Stimulated activated effector memory CD8-positive, alpha-beta T cell treated with anti-CD3 and anti-CD28 coated beads, Interleukin-12 subunit alpha, Interleukin-12 subunit beta, amount 100 ng/mL, for 72 hours (primary cell): ENCODE measurements at regions not wholly inside any gene's neighbourhood (a gene's known extent, or its start where the extent isn't known, plus 50 kb on each side); places are given as distances from the start of the nearest gene placed in this dataset.

Source experiments
- ATAC-seq: fragments of 150-1000 bp; cut with Tn5 transposase; 2 replicates; pipeline ENCODE4 v1.10.0; 2021
- DNase-seq, 2 donors: peaks; one replicate each; pipeline ENCODE4 v3.0.0; 2021 to 2022; ENCODE audit warnings: low spot score in 2 of 2
- H3K27ac Mint-ChIP-seq: one replicate; pipeline ENCODE4 v1.8.0; 2022; ENCODE audit warnings: mild to moderate bottlenecking, mixed read lengths
- H3K36me3 Mint-ChIP-seq: one replicate; pipeline ENCODE4 v1.8.0; 2022; ENCODE audit warnings: mild to moderate bottlenecking, mixed read lengths
- H3K4me1 Mint-ChIP-seq: one replicate; pipeline ENCODE4 v1.8.0; 2022; ENCODE audit warnings: mixed read lengths
- H3K4me3 Mint-ChIP-seq: one replicate; pipeline ENCODE4 v1.8.0; 2022; ENCODE audit warnings: mild to moderate bottlenecking, mixed read lengths
- H3K9me3 Mint-ChIP-seq: one replicate; pipeline ENCODE4 v1.8.0; 2022; ENCODE audit warnings: mixed read lengths

DNA sequence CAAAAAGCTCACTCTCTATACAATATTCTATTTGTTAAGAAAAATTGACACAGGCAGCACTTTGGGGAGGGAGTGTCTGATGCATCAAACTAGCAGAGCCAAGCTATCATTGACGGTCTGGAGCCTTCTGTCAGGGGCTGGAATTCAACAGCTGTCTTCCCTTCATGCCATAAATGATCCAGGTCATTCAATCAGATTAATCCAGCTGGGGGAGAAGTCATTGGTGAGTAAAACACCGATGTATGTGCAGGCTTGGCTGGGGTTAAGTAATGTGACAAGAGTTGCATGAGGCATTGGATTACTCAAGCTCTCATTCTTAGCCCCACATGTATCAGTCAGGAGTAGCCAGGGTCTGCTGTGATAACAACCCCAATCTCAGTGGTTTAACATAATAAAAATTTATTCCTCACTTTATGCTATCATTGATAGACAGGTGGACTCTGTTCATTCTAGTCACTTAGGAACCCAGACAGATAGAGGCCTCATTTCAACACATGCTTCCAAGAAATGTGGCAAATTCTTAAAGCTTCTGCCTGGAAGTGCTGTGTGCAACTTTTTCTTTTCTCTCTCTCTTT is 118.1 kb upstream of the GADD45A start:
- peaks cover 10% of the 10 kb centered on the region for H3K4me1 Mint-ChIP-seq
- no peaks in the 10 kb centered on the region for H3K36me3 Mint-ChIP-seq
- H3K4me3 Mint-ChIP-seq = no peak overlapping the region
- H3K27ac Mint-ChIP-seq = no peak overlapping the region
- no peaks in the 10 kb centered on the region for H3K9me3 Mint-ChIP-seq
- no peak for ATAC-seq
- no peak for DNase-seq

DNA sequence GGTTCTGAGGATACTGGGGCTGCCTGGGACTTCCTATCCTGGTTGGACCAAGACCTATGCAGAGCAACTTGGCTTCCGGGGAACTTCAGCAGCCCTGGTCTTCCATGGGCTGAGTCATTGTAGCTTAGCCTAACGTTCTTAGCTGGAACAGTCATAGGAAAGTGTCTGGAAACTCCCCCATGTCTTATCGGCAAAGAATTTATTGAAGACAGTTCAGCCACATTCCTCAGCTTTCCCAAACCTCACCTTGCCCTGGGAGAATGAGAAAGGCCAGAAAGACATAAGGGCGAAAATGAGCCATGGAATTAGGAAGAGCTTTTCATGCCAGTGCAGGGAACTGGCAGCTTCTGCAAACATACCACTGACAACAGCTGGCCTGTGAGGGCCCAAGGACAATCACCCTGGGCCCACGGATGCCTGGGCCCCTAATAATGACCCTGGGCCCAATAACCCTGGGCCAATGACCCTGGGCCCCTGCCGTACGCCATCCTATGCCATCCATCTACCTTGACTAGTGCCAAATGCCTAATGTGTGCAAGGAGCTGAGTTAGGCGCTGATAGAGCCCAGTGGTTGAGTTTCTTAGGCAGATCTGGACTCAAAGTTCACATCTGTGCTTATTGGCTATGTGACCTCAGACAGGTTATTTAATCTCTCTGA is 114.4 kb upstream of the GADD45A start:
- ATAC-seq = no peak
- DNase-seq = no peak
- Mint-ChIP-seq H3K36me3 (no peaks in the 10 kb centered on the region), H3K9me3 (no peaks in the 10 kb centered on the region), H3K4me3 (no peak overlapping the region), H3K27ac (no peak overlapping the region), H3K4me1 (no peaks in the 10 kb centered on the region)

DNA sequence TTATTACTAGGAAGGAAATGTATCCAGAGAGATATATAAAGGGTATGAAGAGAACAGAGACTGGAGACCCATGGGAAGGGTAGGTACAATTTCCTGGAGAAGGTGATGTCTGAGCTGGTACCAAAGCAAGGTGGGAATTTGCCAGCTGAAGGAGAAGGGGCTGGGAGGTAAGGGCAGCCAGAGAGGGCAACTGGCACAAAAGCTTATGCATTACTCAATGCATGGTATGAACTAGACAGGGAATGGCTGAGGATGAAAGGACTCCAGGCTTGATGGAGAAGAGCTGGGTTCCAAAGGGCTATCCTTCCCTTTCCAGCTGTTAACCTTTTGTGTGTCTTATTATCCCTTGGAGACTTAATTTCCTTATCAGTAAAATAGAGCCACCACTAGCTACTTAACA is 113.6 kb upstream of the GADD45A start:
- DNase-seq = no peak
- Mint-ChIP-seq H3K4me3 (no peak overlapping the region), H3K27ac (no peak overlapping the region), H3K36me3 (no peaks in the 10 kb centered on the region), H3K9me3 (no peaks in the 10 kb centered on the region), H3K4me1 (no peaks in the 10 kb centered on the region)
- no peak for ATAC-seq

DNA sequence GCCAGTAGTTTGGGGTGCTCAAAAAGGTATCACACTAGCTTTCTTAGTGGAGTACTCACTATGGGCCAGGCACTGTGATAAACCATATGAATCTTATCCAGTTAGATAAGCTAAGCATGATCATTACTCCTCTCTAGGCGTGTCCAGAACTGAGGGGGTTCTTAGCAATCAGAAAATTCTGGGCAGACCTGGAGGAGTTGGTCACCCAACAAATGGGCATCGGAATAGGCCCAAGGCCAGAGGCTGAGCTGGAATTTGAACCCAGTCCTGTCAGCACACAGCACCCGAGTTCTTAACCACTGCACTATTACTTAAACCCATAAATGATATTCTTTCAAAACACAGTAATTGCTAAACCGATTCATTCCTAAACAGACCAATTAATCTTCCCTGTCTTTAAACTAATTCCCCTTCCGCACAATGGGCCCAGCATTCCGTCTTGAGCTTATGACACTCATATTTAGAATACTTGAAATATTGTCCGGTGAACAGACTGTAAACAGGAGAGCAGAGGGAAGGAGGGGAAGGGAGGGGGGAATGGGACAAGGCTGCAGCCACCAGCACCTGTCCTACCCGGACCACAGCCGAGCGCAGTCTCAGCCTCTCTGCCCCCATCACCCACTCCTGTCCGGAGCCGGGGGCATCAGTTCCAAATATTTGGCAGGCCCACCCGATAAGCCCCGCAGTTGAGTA is 113.0 kb upstream of the GADD45A start:
- Mint-ChIP-seq H3K4me1 (no peaks in the 10 kb centered on the region), H3K9me3 (no peaks in the 10 kb centered on the region), H3K27ac (no peak overlapping the region), H3K4me3 (no peak overlapping the region), H3K36me3 (no peaks in the 10 kb centered on the region)
- ATAC-seq (no peak), DNase-seq (no peak)

DNA sequence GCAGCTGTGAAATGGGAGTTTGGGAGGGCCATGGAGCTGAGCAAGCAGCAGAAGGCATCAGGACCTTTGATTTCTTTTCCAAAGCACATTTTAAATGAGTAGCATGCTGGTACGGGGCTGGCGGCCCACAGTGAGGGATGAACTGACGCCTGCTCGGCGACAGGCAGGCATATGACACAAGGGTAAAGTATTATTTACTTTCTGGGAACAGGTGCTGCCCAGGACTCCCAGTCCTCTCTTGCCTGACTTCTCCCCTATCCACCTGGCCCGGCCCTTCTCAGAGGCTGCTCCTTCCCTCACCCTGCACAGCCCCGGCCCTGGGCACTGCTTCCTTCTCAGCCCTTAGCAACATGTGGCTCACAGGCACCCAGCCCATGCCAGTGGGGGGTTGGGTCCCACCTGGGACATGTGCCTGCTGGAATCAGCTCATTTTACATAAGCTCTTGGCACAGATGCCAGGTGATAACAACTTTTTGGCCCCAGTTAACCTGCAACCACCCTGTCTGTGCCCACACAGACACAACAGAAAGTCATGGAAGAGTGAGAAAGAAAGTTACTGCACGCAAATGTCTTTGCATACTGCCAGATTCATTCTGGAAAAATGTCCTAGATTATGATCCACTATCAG is 112.3 kb upstream of the GADD45A start:
- ATAC-seq = no peak
- Mint-ChIP-seq H3K9me3 (no peaks in the 10 kb centered on the region), H3K4me1 (no peaks in the 10 kb centered on the region), H3K36me3 (no peaks in the 10 kb centered on the region), H3K27ac (no peak overlapping the region), H3K4me3 (no peak overlapping the region)
- no peak for DNase-seq

DNA sequence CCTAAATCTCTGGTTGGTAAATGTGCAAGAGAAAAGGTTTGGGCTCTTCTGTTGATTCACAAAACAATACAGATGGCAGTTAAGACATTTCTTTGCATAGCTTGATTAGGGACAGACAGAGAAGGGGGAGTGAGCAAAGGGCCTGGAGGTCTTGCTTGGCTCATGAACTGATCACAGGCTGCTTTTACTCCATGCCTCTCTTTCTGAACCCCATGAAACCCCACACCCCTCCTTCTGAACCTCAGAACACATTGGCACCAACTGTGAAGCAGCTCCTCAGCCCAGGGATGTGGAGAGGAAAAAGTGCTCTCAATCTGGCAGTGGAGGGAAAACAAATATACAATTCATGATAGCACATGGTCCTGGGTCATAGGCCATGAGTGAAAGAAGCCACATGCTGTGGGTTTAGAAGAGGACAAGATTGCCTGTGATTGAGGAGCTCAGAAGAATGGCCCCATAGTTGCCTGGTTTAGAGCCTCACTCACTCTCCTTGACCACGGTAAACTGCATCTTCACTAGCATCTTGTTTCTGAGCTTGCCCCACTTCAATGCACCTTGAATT is 111.6 kb upstream of the GADD45A start:
- ATAC-seq = no peak
- H3K4me1 Mint-ChIP-seq = no peaks in the 10 kb centered on the region

DNA sequence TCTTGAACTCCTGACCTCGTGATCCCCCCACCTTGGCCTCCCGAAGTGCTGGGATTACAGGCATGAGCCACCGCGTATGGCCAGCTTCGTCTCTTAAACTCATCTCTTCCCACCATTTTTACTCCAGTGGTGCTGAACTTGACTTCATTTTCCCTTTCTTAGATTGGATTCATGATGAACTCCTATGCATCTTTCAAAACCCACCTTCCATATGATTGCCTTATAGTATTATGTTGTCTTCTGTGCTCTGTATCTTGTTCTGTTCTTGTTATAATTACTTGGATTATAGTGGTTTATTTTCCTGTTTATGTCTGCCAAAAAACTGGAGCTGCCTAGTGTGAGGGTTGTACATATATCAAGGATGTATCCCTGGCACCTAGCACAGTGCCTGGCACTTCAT is 110.8 kb upstream of the GADD45A start:
- no peak for DNase-seq
- Mint-ChIP-seq H3K9me3 (no peaks in the 10 kb centered on the region), H3K4me1 (no peaks in the 10 kb centered on the region), H3K36me3 (no peaks in the 10 kb centered on the region), H3K4me3 (no peak overlapping the region), H3K27ac (peak overlapping the region; percentile 2)
- no peak for ATAC-seq

More for the DNA sequence above, 111.6 kb upstream of the GADD45A start:
- Mint-ChIP-seq H3K4me3 (no peak overlapping the region), H3K9me3 (no peaks in the 10 kb centered on the region), H3K36me3 (no peaks in the 10 kb centered on the region), H3K27ac (no peak overlapping the region)
- DNase-seq = no peak

DNA sequence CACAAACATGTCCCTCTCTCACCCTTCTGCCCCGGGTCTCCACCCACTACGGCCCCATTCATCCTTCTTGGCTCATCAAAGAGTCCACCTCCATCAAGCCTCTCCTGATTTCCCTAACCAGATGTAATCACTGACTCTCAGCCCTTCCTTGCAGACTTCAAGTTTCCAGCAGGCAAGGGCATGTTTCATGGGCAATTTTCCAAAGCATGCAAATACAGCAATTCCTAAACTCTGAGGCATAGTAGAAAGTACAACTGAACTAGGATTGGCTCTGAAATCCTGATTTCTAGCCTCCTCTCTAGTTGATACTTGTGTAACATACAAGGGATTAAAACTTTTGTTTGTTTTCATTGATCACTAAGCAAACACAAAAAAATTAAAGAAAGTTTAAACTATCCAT is 109.1 kb upstream of the GADD45A start:
- Mint-ChIP-seq H3K4me3 (no peak overlapping the region), H3K4me1 (no peaks in the 10 kb centered on the region), H3K27ac (no peak overlapping the region), H3K36me3 (no peaks in the 10 kb centered on the region), H3K9me3 (no peaks in the 10 kb centered on the region)
- ATAC-seq (no peak), DNase-seq (no peak)

DNA sequence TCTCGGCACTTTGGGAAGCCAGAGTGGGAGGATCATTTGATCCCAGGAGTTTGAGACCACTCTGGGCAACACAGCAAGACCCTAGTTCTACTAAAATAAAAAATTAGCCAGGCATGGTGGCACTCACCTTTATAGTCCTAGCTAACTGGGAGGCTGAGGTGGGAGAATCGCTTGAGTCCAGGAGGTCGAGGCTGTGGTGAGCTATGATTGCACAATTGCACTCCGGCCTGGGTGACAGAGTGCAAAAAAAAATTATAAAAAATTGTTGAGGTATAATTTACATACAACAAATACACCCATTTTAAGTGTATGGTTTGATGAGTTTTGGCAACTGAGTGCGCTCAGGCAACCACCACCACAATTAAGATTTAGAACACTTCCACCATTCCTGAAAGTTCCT is 108.5 kb upstream of the GADD45A start:
- DNase-seq (no peak), ATAC-seq (no peak)
- Mint-ChIP-seq H3K4me3 (no peak overlapping the region), H3K27ac (no peak overlapping the region), H3K9me3 (no peaks in the 10 kb centered on the region), H3K36me3 (no peaks in the 10 kb centered on the region), H3K4me1 (no peaks in the 10 kb centered on the region)

DNA sequence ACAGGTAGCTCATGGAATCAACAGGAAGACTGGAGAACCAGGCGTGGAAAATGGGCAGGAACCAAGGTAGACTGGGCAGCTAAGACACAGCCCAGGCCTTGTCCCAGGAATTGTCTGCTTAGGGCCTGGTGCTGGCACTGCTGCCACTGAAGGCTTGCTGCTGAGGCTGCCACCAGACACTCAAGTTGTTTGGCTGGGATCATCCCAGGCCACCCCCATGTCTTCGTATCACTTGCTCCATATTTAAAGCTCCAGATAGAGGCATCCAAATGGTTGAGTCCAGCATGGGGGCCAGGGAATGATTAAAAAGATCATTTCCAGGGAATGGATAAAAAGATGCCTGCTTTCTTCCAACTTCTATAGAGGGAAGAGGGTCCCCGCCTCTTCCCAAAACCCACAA is 107.4 kb upstream of the GADD45A start:
- H3K27ac Mint-ChIP-seq = no peak overlapping the region
- ATAC-seq = no peak
- no peak overlapping the region for H3K4me3 Mint-ChIP-seq
- no peaks in the 10 kb centered on the region for H3K9me3 Mint-ChIP-seq
- H3K4me1 Mint-ChIP-seq = no peaks in the 10 kb centered on the region
- no peak for DNase-seq
- H3K36me3 Mint-ChIP-seq = no peaks in the 10 kb centered on the region

DNA sequence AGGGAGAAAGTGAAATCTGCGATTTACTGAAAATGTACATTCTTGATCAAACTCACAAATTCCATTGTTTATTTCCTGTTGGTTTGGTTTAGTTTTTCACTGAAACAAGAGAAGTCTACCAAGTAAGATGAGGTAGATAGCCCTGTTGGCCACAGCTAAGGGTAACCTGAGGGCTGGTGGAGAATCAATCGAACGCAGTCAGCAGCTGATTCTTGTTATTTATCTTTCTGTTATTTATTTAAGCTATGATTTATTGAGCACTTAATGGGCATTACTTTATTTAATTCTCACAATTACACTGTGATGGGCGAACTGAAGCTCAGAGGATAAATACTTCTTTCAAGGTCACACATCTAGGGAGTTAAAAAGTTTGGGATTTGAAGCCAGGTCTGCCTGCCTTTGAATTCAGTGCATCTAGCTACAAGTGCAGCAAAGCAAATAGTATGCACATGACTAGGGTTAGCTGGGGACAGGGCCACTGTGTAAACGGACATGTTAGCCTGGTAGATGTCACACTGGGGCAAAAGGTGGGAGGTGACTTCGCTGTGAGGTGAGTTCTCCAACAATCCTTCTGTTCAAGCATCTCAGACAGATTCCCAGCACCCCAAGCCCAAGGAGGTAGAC is 106.5 kb upstream of the GADD45A start:
- Mint-ChIP-seq H3K36me3 (no peaks in the 10 kb centered on the region), H3K27ac (no peak overlapping the region)

DNA sequence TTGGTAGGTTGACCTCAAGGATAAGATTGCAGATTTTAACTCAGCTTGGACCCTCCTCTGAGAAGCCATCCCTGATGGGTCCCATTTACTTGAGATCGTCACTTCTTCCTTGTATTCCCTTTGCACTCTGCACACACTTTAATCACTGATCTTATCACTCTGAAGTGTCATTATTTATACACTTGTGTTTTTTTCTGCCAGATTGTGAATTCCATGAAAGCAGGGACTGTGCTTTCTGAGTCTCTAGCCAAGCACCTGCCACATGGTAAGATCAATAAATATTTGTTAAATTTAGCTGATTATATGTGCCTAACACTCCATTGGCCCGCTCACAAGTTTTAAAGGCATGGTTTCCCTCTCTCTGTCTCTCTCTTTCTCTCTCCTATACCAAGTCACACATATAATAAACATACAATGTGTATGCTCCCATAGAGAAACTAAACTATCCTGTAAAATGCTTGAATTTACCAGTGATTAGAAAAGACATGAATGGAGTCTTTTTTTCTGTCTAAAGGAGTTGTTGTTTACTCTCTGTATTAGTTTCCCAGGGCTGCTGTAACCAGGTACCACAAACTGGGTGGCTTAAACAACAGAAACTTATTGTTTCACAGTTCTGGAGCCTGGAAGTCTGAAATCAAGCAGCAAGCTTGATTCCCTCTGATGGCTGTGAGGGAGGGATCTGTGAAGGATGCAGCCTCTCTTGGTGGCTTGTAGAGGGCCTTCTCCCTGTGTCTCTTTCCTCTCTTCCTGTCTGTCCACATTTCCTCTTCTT is 105.2 kb upstream of the GADD45A start:
- ATAC-seq (no peak), DNase-seq (no peak)
- Mint-ChIP-seq H3K27ac (no peak overlapping the region), H3K4me3 (no peak overlapping the region), H3K9me3 (no peaks in the 10 kb centered on the region), H3K4me1 (no peaks in the 10 kb centered on the region), H3K36me3 (no peaks in the 10 kb centered on the region)

More for the DNA sequence above, 106.5 kb upstream of the GADD45A start:
- no peaks in the 10 kb centered on the region for H3K4me1 Mint-ChIP-seq
- H3K4me3 Mint-ChIP-seq = no peak overlapping the region
- DNase-seq (no peak), ATAC-seq (no peak)
- no peaks in the 10 kb centered on the region for H3K9me3 Mint-ChIP-seq

DNA sequence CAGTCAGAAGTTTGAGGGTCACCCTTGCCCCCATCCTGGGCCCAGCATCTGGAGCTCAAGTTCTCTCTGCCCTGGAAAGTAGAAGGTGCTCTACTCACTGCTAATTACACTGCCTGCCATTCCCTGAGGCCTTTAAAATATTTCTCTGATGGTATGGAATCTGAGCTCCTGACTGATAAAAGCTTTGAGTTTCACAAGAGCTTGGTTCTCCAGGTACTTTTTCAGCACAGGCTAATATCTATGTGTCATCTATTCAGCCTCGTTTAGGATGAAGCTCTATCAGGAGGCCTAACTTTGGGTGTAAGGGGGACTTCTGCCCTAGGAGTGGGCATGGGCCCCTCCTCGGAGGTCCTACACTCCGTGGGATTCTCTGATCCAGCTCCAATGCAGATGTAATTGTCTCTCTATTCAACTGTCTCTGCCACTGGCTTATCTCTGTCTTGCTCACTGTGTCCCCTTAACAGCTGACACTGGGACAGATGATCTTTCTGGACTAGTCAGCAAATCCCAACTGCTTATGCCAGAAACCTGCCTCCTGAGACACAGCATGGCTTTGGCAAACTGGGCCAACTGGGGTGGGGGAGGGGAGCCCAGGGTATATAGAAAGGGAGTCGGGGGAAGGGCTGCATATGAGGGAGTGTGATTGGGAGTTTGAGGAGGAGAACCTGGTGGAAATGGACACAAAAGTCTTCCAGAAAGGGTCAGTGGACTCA is 104.2 kb upstream of the GADD45A start:
- Mint-ChIP-seq H3K27ac (no peak overlapping the region), H3K4me1 (no peaks in the 10 kb centered on the region), H3K4me3 (no peak overlapping the region), H3K9me3 (no peaks in the 10 kb centered on the region), H3K36me3 (no peaks in the 10 kb centered on the region)
- DNase-seq = no peak
- no peak for ATAC-seq
